BLaER1 (cell line): ENCODE measurements at regions not wholly inside any gene's neighbourhood (a gene's known extent, or its start where the extent isn't known, plus 50 kb on each side); places are given as distances from the start of the nearest gene placed in this dataset.

Experiments
- H3K27ac ChIP-seq: shearing (Covaris generic); formaldehyde crosslinking; 2 replicates; pipeline ENCODE4 v1.8.1; 2022
- H3K27me3 ChIP-seq: shearing (Covaris generic); formaldehyde crosslinking; 2 replicates; pipeline ENCODE4 v1.8.1; 2022
- H3K36me3 ChIP-seq: shearing (Covaris generic); formaldehyde crosslinking; 2 replicates; pipeline ENCODE4 v1.8.1; 2022
- H3K4me1 ChIP-seq: shearing (Covaris generic); formaldehyde crosslinking; 2 replicates; pipeline ENCODE4 v1.8.1; 2022
- H3K4me2 ChIP-seq: shearing (Covaris generic); formaldehyde crosslinking; 2 replicates; pipeline ENCODE4 v1.8.1; 2022
- H3K4me3 ChIP-seq: shearing (Covaris generic); formaldehyde crosslinking; 2 replicates; pipeline ENCODE4 v1.8.1; 2022
- H3K9ac ChIP-seq: shearing (Covaris generic); formaldehyde crosslinking; 2 replicates; pipeline ENCODE4 v1.8.1; 2022
- H3K9me3 ChIP-seq: shearing (Covaris generic); formaldehyde crosslinking; 2 replicates; pipeline ENCODE4 v1.8.1; 2022
- H4K20me1 ChIP-seq: shearing (Covaris generic); formaldehyde crosslinking; 2 replicates; pipeline ENCODE4 v1.8.1; 2022
- Cebpa-rat ChIP-seq: shearing (Covaris generic); IDR thresholded peaks from 2 replicates; pipeline ENCODE4 v1.8.1; 2022

- Histone ChIP-seq H3K9ac (no peak overlapping the region), H3K4me2 (no peak overlapping the region; the same call in 1 of the 2 replicates)
These were observed 570.6 kb downstream of the PCDH17 start for GRCh38 chr13:58202099-58202498.

GRCh38 chr13:58207501-58207900, 576.0 kb downstream of the PCDH17 start:
- Histone ChIP-seq H3K9me3 (no peaks in the 10 kb centered on the region), H3K27me3 (no peaks in the 10 kb centered on the region), H4K20me1 (no peaks in the 10 kb centered on the region), H3K4me3 (no peak overlapping the region), H3K27ac (no peak overlapping the region), H3K9ac (no peak overlapping the region), H3K4me2 (no peak overlapping the region), H3K4me1 (peaks cover 11% of the 10 kb centered on the region), H3K36me3 (no peaks in the 10 kb centered on the region)
- no peak for TF ChIP-seq Cebpa-rat

More at GRCh38 chr13:58202099-58202498, 570.6 kb downstream of the PCDH17 start:
- Histone ChIP-seq H3K9me3 (no peaks in the 10 kb centered on the region), H3K27ac (no peak overlapping the region), H3K4me3 (no peak overlapping the region), H3K27me3 (no peaks in the 10 kb centered on the region), H3K4me1 (peaks cover 15% of the 10 kb centered on the region), H3K36me3 (no peaks in the 10 kb centered on the region), H4K20me1 (no peaks in the 10 kb centered on the region)
- no peak for TF ChIP-seq Cebpa-rat

GRCh38 chr13:58235454-58235853, 603.9 kb downstream of the PCDH17 start:
- Histone ChIP-seq H3K27me3 (no peaks in the 10 kb centered on the region), H3K27ac (no peak overlapping the region), H3K9me3 (no peaks in the 10 kb centered on the region), H3K36me3 (no peaks in the 10 kb centered on the region), H4K20me1 (no peaks in the 10 kb centered on the region), H3K4me2 (no peak overlapping the region), H3K4me3 (no peak overlapping the region), H3K9ac (no peak overlapping the region), H3K4me1 (no peaks in the 10 kb centered on the region)
- TF ChIP-seq Cebpa-rat: no peak

- Histone ChIP-seq H3K9me3 (no peaks in the 10 kb centered on the region), H3K36me3 (no peaks in the 10 kb centered on the region), H3K9ac (no peak overlapping the region), H3K4me2 (no peak overlapping the region), H3K27me3 (no peaks in the 10 kb centered on the region), H4K20me1 (no peaks in the 10 kb centered on the region), H3K27ac (no peak overlapping the region), H3K4me3 (no peak overlapping the region), H3K4me1 (no peaks in the 10 kb centered on the region)
- TF ChIP-seq Cebpa-rat: no peak
These were observed 607.6 kb downstream of the PCDH17 start for GRCh38 chr13:58238972-58239773.

- H4K20me1 ChIP-seq: no peaks in the 10 kb centered on the region
- H3K4me2 ChIP-seq: no peak overlapping the region
- H3K9ac ChIP-seq: no peak overlapping the region
- TF ChIP-seq Cebpa-rat: no peak
- H3K27ac ChIP-seq: no peak overlapping the region
- H3K36me3 ChIP-seq: no peaks in the 10 kb centered on the region
- H3K27me3 ChIP-seq: no peaks in the 10 kb centered on the region
- no peaks in the 10 kb centered on the region for H3K9me3 ChIP-seq
- no peaks in the 10 kb centered on the region for H3K4me1 ChIP-seq
- no peak overlapping the region for H3K4me3 ChIP-seq
These were observed 608.3 kb downstream of the PCDH17 start for GRCh38 chr13:58239774-58240268.

- Histone ChIP-seq H3K36me3 (no peaks in the 10 kb centered on the region), H3K4me2 (no peak overlapping the region), H3K4me1 (no peaks in the 10 kb centered on the region), H3K9ac (no peak overlapping the region), H3K27me3 (no peaks in the 10 kb centered on the region), H3K27ac (no peak overlapping the region), H4K20me1 (no peaks in the 10 kb centered on the region), H3K9me3 (no peaks in the 10 kb centered on the region), H3K4me3 (no peak overlapping the region)
- no peak for TF ChIP-seq Cebpa-rat
These were observed 615.5 kb downstream of the PCDH17 start for GRCh38 chr13:58247080-58247479.

GRCh38 chr13:58254943-58255342, 623.4 kb downstream of the PCDH17 start:
- Histone ChIP-seq H3K27ac (no peak overlapping the region), H3K9ac (no peak overlapping the region)
- no peak for TF ChIP-seq Cebpa-rat

GRCh38 chr13:58266271-58266670, 634.7 kb downstream of the PCDH17 start:
- no peaks in the 10 kb centered on the region for H3K36me3 ChIP-seq
- no peaks in the 10 kb centered on the region for H3K4me1 ChIP-seq
- H4K20me1 ChIP-seq: no peaks in the 10 kb centered on the region
- no peak for TF ChIP-seq Cebpa-rat
- H3K9me3 ChIP-seq: no peaks in the 10 kb centered on the region
- H3K4me3 ChIP-seq: no peak overlapping the region
- no peak overlapping the region for H3K4me2 ChIP-seq
- no peak overlapping the region for H3K27ac ChIP-seq
- H3K9ac ChIP-seq: no peak overlapping the region
- no peaks in the 10 kb centered on the region for H3K27me3 ChIP-seq

More at GRCh38 chr13:58254943-58255342, 623.4 kb downstream of the PCDH17 start:
- Histone ChIP-seq H3K4me1 (no peaks in the 10 kb centered on the region), H3K9me3 (no peaks in the 10 kb centered on the region), H3K4me2 (no peak overlapping the region), H4K20me1 (no peaks in the 10 kb centered on the region), H3K4me3 (no peak overlapping the region), H3K36me3 (no peaks in the 10 kb centered on the region), H3K27me3 (no peaks in the 10 kb centered on the region)

- Histone ChIP-seq H3K36me3 (no peaks in the 10 kb centered on the region), H3K9ac (no peak overlapping the region), H3K27me3 (no peaks in the 10 kb centered on the region), H4K20me1 (no peaks in the 10 kb centered on the region), H3K4me3 (no peak overlapping the region), H3K27ac (no peak overlapping the region), H3K4me1 (no peaks in the 10 kb centered on the region), H3K9me3 (no peaks in the 10 kb centered on the region), H3K4me2 (no peak overlapping the region)
- TF ChIP-seq Cebpa-rat: no peak
These were observed 667.1 kb downstream of the PCDH17 start for GRCh38 chr13:58298556-58299135.

- Histone ChIP-seq H3K4me1 (no peaks in the 10 kb centered on the region), H3K27ac (no peak overlapping the region), H3K9ac (no peak overlapping the region), H3K36me3 (no peaks in the 10 kb centered on the region), H3K9me3 (no peaks in the 10 kb centered on the region), H3K27me3 (no peaks in the 10 kb centered on the region), H3K4me3 (no peak overlapping the region), H3K4me2 (no peak overlapping the region), H4K20me1 (no peaks in the 10 kb centered on the region)
- no peak for TF ChIP-seq Cebpa-rat
These were observed 668.7 kb downstream of the PCDH17 start for GRCh38 chr13:58300224-58300623.
